ENCODE measurements at regions not wholly inside any gene's neighbourhood (a gene's known extent, or its start where the extent isn't known, plus 50 kb on each side); places are given as distances from the start of the nearest gene placed in this dataset.

DNA sequence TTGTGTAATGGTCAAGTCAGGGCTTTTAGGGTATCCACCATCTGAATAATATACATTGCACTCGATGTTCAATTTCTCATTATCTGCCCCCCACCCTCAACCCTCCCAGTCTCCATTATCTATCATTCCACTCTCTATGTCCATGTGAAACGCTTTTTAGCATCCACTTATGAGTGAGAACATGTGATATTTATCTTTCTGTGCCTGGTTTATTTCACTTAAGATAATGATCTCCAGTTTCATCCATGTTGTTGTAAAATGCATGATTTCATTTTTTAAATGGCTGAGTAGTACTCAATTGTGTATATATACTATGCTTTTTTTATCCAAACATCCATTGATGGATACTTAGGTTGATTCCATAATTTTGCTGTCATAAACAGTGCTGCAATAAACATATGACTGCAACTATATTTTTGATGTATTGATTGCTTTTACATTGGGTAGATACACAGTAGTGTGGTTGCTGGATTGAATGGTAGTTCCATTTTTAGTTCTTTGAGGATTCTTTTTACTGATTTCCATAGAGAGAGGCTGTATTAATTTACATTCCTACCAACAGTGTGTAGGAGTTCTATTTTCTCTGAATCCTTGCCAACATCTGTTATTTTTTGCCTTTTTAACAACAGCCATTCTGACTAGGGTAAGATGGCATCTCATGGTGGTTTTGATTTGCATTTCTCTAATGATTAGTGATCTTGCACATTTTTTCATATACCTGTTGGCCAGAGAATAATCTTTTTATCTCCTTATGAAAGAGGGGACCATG is 332.9 kb upstream of the TGFBR2 start:
- no peaks in the 10 kb centered on the region for H3K9me2 ChIP-seq (replicated peaks; ENCODE audit: control insufficient read depth, low read length)
- H3K4me2 ChIP-seq (ENCODE audit: low read length): no peak overlapping the region
- H3K27me3 ChIP-seq (ENCODE audit: control insufficient read depth, low read length): no peaks in the 10 kb centered on the region

DNA sequence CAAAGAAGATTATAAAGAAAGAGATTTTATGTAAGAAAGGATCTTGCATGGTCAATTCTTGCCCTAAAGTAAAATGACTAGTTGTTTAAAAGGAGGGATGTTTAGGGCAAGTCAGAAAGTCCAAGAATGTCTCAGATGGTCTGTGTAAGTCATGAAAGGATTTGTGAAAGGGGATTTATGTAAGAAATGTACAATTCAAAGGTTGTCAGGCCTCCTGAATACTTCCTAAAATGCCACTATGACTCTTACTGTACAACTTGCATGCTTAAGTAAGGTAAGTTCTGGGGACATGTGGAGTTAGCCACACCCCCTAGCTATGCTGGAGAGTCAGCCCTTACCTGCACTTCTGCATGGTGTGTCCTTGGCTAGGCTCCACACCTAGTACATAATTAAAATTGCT is 328.9 kb upstream of the TGFBR2 start:
- no peaks in the 10 kb centered on the region for H3F3A ChIP-seq (ENCODE audit: control insufficient read depth, insufficient read depth)
- TF ChIP-seq, protein P1, sequence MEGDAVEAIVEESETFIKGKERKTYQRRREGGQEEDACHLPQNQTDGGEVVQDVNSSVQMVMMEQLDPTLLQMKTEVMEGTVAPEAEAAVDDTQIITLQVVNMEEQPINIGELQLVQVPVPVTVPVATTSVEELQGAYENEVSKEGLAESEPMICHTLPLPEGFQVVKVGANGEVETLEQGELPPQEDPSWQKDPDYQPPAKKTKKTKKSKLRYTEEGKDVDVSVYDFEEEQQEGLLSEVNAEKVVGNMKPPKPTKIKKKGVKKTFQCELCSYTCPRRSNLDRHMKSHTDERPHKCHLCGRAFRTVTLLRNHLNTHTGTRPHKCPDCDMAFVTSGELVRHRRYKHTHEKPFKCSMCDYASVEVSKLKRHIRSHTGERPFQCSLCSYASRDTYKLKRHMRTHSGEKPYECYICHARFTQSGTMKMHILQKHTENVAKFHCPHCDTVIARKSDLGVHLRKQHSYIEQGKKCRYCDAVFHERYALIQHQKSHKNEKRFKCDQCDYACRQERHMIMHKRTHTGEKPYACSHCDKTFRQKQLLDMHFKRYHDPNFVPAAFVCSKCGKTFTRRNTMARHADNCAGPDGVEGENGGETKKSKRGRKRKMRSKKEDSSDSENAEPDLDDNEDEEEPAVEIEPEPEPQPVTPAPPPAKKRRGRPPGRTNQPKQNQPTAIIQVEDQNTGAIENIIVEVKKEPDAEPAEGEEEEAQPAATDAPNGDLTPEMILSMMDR (IDR thresholded peaks at IDR 0.05; ENCODE audit: low read depth, low read length, poor library complexity, severe bottlenecking): no peak
- TF ChIP-seq EZH2phosphoT487 (IDR thresholded peaks at IDR 0.05; ENCODE audit: borderline replicate concordance, low read length): no peak
- H3K27ac ChIP-seq (ENCODE audit: low read depth, low read length): no peak overlapping the region
- no peaks in the 10 kb centered on the region for H3K4me1 ChIP-seq (ENCODE audit: control insufficient read depth, low read length)
- H3K36me3 ChIP-seq (ENCODE audit: control insufficient read depth, low read length): no peaks in the 10 kb centered on the region
- no peak overlapping the region for H3K4me2 ChIP-seq (ENCODE audit: low read length)
- H4K20me1 ChIP-seq (ENCODE audit: control insufficient read depth, insufficient read depth, low read depth, low read length): no peaks in the 10 kb centered on the region
- H3K79me2 ChIP-seq (ENCODE audit: control insufficient read depth, low read length): no peaks in the 10 kb centered on the region
- no peaks in the 10 kb centered on the region; the same call in 1 of the 2 replicates for H3K9me3 ChIP-seq (ENCODE audit: control insufficient read depth, insufficient read depth, low read length)
- H3K27me3 ChIP-seq (ENCODE audit: control insufficient read depth, low read length): no peaks in the 10 kb centered on the region
- no peaks in the 10 kb centered on the region for H3K9me2 ChIP-seq (replicated peaks; ENCODE audit: control insufficient read depth, low read length)
- H3K4me3 ChIP-seq (ENCODE audit: low read length): no peak overlapping the region

More for the DNA sequence above, 332.9 kb upstream of the TGFBR2 start:
- Histone ChIP-seq H3K9me3 (ENCODE audit: control insufficient read depth, insufficient read depth, low read length) (no peaks in the 10 kb centered on the region; the same call in 1 of the 2 replicates), H3K27ac (ENCODE audit: low read depth, low read length) (no peak overlapping the region), H3K36me3 (ENCODE audit: control insufficient read depth, low read length) (no peaks in the 10 kb centered on the region), H3F3A (ENCODE audit: control insufficient read depth, insufficient read depth) (no peaks in the 10 kb centered on the region), H4K20me1 (ENCODE audit: control insufficient read depth, insufficient read depth, low read depth, low read length) (no peaks in the 10 kb centered on the region), H3K4me1 (ENCODE audit: control insufficient read depth, low read length) (peaks cover 10% of the 10 kb centered on the region), H3K4me3 (ENCODE audit: low read length) (no peak overlapping the region), H3K79me2 (ENCODE audit: control insufficient read depth, low read length) (no peaks in the 10 kb centered on the region)
- TF ChIP-seq EZH2phosphoT487 (IDR thresholded peaks at IDR 0.05; ENCODE audit: borderline replicate concordance, low read length): no peak
- TF ChIP-seq, protein P1 (IDR thresholded peaks at IDR 0.05; ENCODE audit: low read depth, low read length, poor library complexity, severe bottlenecking): no peak

DNA sequence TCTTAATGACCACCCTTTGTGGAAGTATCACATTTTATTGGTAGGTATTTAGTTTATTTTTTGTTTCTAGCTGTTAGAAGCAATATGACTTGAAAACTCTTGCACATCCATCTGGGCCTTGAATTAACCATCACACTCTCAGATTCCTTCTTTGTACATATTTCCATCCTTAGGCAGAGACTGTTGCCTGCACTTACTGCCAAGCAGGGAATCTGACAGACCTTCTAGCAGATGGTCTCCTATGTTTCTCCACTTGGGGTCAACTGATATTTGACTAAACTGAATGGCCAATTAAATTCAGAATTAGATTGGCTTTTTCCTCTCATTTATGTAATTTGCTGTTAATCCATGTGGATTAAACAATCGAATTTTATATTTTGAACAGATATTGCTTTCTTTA is 324.9 kb upstream of the TGFBR2 start:
- H3K27ac ChIP-seq (ENCODE audit: low read depth, low read length): no peak overlapping the region
- H3K4me3 ChIP-seq (ENCODE audit: low read length): no peak overlapping the region
- no peaks in the 10 kb centered on the region for H3K4me1 ChIP-seq (ENCODE audit: control insufficient read depth, low read length)
- TF ChIP-seq EZH2phosphoT487 (IDR thresholded peaks at IDR 0.05; ENCODE audit: borderline replicate concordance, low read length): no peak
- TF ChIP-seq, protein P1 (IDR thresholded peaks at IDR 0.05; ENCODE audit: low read depth, low read length, poor library complexity, severe bottlenecking): no peak
- peaks cover 3% of the 10 kb centered on the region; the same call in 1 of the 2 replicates for H3K27me3 ChIP-seq (ENCODE audit: control insufficient read depth, low read length)
- no peak overlapping the region for H3K4me2 ChIP-seq (ENCODE audit: low read length)
- no peaks in the 10 kb centered on the region; the same call in 1 of the 2 replicates for H3K9me3 ChIP-seq (ENCODE audit: control insufficient read depth, insufficient read depth, low read length)
- no peaks in the 10 kb centered on the region for H3K36me3 ChIP-seq (ENCODE audit: control insufficient read depth, low read length)
- H4K20me1 ChIP-seq (ENCODE audit: control insufficient read depth, insufficient read depth, low read depth, low read length): no peaks in the 10 kb centered on the region
- no peaks in the 10 kb centered on the region for H3K9me2 ChIP-seq (replicated peaks; ENCODE audit: control insufficient read depth, low read length)
- no peaks in the 10 kb centered on the region for H3K79me2 ChIP-seq (ENCODE audit: control insufficient read depth, low read length)
- no peaks in the 10 kb centered on the region for H3F3A ChIP-seq (ENCODE audit: control insufficient read depth, insufficient read depth)

Measured in DOHH2 (cell line).